ENCODE measurements at regions not wholly inside any gene's neighbourhood (a gene's known extent, or its start where the extent isn't known, plus 50 kb on each side); places are given as distances from the start of the nearest gene placed in this dataset.

- ChIA-PET POLR2A (ENCODE audit: low non-redundant PET) (no interaction called here), CTCF (interaction anchor here (0.5 kb wide), 1 partner anchor 643 kb away, joined by 3 read pairs; no protein-coding TSS in a partner anchor)
- TF ChIP-seq, protein P1, sequence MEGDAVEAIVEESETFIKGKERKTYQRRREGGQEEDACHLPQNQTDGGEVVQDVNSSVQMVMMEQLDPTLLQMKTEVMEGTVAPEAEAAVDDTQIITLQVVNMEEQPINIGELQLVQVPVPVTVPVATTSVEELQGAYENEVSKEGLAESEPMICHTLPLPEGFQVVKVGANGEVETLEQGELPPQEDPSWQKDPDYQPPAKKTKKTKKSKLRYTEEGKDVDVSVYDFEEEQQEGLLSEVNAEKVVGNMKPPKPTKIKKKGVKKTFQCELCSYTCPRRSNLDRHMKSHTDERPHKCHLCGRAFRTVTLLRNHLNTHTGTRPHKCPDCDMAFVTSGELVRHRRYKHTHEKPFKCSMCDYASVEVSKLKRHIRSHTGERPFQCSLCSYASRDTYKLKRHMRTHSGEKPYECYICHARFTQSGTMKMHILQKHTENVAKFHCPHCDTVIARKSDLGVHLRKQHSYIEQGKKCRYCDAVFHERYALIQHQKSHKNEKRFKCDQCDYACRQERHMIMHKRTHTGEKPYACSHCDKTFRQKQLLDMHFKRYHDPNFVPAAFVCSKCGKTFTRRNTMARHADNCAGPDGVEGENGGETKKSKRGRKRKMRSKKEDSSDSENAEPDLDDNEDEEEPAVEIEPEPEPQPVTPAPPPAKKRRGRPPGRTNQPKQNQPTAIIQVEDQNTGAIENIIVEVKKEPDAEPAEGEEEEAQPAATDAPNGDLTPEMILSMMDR (conservative IDR thresholded peaks at IDR 0.05; ENCODE audit: low read depth) = no peak
- no peak overlapping the region for H3K27ac ChIP-seq
- DNase-seq (ENCODE audit: low spot score) = no peak
Observed at GRCh38 chr5:89208811-89209210, 325.8 kb upstream of the MEF2C start.

- ChIA-PET POLR2A (ENCODE audit: low non-redundant PET) (no interaction called here), CTCF (interaction anchor here (0.5 kb wide), 1 partner anchor 643 kb away, joined by 3 read pairs; no protein-coding TSS in a partner anchor)
- no peak overlapping the region for H3K27ac ChIP-seq
- TF ChIP-seq, protein P1 (conservative IDR thresholded peaks at IDR 0.05; ENCODE audit: low read depth) = no peak
- DNase-seq (ENCODE audit: low spot score) = no peak
Observed at GRCh38 chr5:89208392-89208791, 325.4 kb upstream of the MEF2C start.

GRCh38 chr5:89204756-89205155 lies 321.8 kb upstream of the MEF2C start:
- no peak for DNase-seq (ENCODE audit: low spot score)
- H3K27ac ChIP-seq = no peak overlapping the region
- TF ChIP-seq, protein P1 (conservative IDR thresholded peaks at IDR 0.05; ENCODE audit: low read depth) = no peak
- POLR2A ChIA-PET (ENCODE audit: low non-redundant PET) = no interaction called here
- CTCF ChIA-PET = no interaction called here

GRCh38 chr5:89203611-89204010 lies 320.6 kb upstream of the MEF2C start:
- CTCF ChIA-PET = no interaction called here
- TF ChIP-seq, protein P1 (conservative IDR thresholded peaks at IDR 0.05; ENCODE audit: low read depth) = no peak
- POLR2A ChIA-PET (ENCODE audit: low non-redundant PET) = no interaction called here
- DNase-seq (ENCODE audit: low spot score) = no peak
- H3K27ac ChIP-seq = no peak overlapping the region

GRCh38 chr5:89200899-89201298 lies 317.9 kb upstream of the MEF2C start:
- DNase-seq (ENCODE audit: low spot score) = no peak
- CTCF ChIA-PET = no interaction called here
- POLR2A ChIA-PET (ENCODE audit: low non-redundant PET) = interaction anchor here (0.7 kb wide), 1 partner anchor 113 kb away, joined by 3 read pairs; no protein-coding TSS in a partner anchor
- TF ChIP-seq, protein P1 (conservative IDR thresholded peaks at IDR 0.05; ENCODE audit: low read depth) = no peak
- H3K27ac ChIP-seq = no peak overlapping the region

GRCh38 chr5:89199306-89199705 lies 316.3 kb upstream of the MEF2C start:
- H3K27ac ChIP-seq = no peak overlapping the region
- POLR2A ChIA-PET (ENCODE audit: low non-redundant PET) = no interaction called here
- DNase-seq (ENCODE audit: low spot score) = no peak
- CTCF ChIA-PET = no interaction called here
- TF ChIP-seq, protein P1 (conservative IDR thresholded peaks at IDR 0.05; ENCODE audit: low read depth) = no peak

- TF ChIP-seq, protein P1 (conservative IDR thresholded peaks at IDR 0.05; ENCODE audit: low read depth) = no peak
- no peak overlapping the region for H3K27ac ChIP-seq
- ChIA-PET POLR2A (ENCODE audit: low non-redundant PET) (no interaction called here), CTCF (no interaction called here)
- DNase-seq (ENCODE audit: low spot score) = no peak
Observed at GRCh38 chr5:89191374-89191773, 308.4 kb upstream of the MEF2C start.
